PC-9 (cell line): ENCODE measurements at regions not wholly inside any gene's neighbourhood (a gene's known extent, or its start where the extent isn't known, plus 50 kb on each side); places are given as distances from the start of the nearest gene placed in this dataset.
A peak's percentile ranks its signal among the peaks of the same experiment; 100 is the strongest.

Experiments
- BruUV-seq: library from RNA; stranded (reverse); fragments of 400-500 nt; replicated peaks from 2 replicates; lab custom pipeline; 2021; lab: Mats Ljungman, UMichigan
- CTCF ChIA-PET: fragments of 300-600 bp; sonication (Branson Sonifier 250); formaldehyde crosslinking; loops from one replicate; lab custom pipeline; 2022; ENCODE audit warnings: antibody characterized with exemption; lab: Charles Lee
- POLR2A ChIA-PET: fragments of 300-600 bp; sonication (Branson Sonifier 250); formaldehyde crosslinking; loops from one replicate; lab custom pipeline; 2022; ENCODE audit warnings: antibody characterized with exemption; ENCODE audit not compliant: unreplicated experiment; lab: Charles Lee
- DNase-seq, 2 experiments: peaks; one replicate each; pipeline versions ENCODE4 v3.0.0 to v3.0.0-alpha.2; 2015 to 2022; ENCODE audit warnings: mixed read lengths in 1 of 2
- H2AFZ ChIP-seq: fragments of 200-600 bp; sonication (generic); 2 replicates; pipeline ENCODE4 v1.8.1; 2017; ENCODE audit warnings: antibody characterized with exemption
- H3F3A ChIP-seq: fragments of 200-600 bp; sonication (generic); 2 replicates; pipeline ENCODE4 v1.8.1; 2017; ENCODE audit warnings: antibody characterized with exemption, mild to moderate bottlenecking, low read depth; ENCODE audit not compliant: insufficient read depth
- H3K27ac ChIP-seq: fragments of 200-600 bp; sonication (generic); 2 replicates; pipeline ENCODE4 v1.6.1; 2016; ENCODE audit warnings: mixed run types
- H3K27me3 ChIP-seq: fragments of 200-600 bp; sonication (generic); 2 replicates; pipeline ENCODE4 v1.6.1; 2016; ENCODE audit warnings: low read depth, mixed run types; ENCODE audit not compliant: insufficient read depth
- H3K36me3 ChIP-seq: fragments of 200-600 bp; sonication (generic); 2 replicates; pipeline ENCODE4 v1.6.1; 2016; ENCODE audit warnings: low read depth, mixed run types
- H3K4me1 ChIP-seq: fragments of 200-600 bp; sonication (generic); replicated peaks from 2 replicates; pipeline ENCODE4 v1.6.1; 2016; ENCODE audit warnings: mixed run types; ENCODE audit not compliant: insufficient read depth
- H3K4me2 ChIP-seq: fragments of 200-600 bp; sonication (generic); 2 replicates; pipeline ENCODE4 v1.6.1; 2017; ENCODE audit warnings: mixed run types
- H3K4me3 ChIP-seq: fragments of 200-600 bp; sonication (generic); 2 replicates; pipeline ENCODE4 v1.6.1; 2016; ENCODE audit warnings: mixed run types
- H3K79me2 ChIP-seq: fragments of 200-600 bp; sonication (generic); 2 replicates; pipeline ENCODE4 v1.6.1; 2017; ENCODE audit warnings: low read depth, mixed run types
- H3K9me2 ChIP-seq: fragments of 200-600 bp; sonication (generic); 2 replicates; pipeline ENCODE4 v1.8.1; 2017; ENCODE audit warnings: mild to moderate bottlenecking; ENCODE audit not compliant: insufficient read depth
- H3K9me3 ChIP-seq: fragments of 200-600 bp; sonication (generic); 2 replicates; pipeline ENCODE4 v1.8.1; 2016; ENCODE audit warnings: low read depth; ENCODE audit not compliant: insufficient read depth
- H4K20me1 ChIP-seq: fragments of 200-600 bp; sonication (generic); 2 replicates; pipeline ENCODE4 v1.8.1; 2017; ENCODE audit not compliant: insufficient read depth
- CTCF ChIP-seq: fragments of 200-600 bp; sonication (generic); conservative IDR thresholded peaks from 2 replicates; pipeline ENCODE4 v1.6.1; 2017; ENCODE audit warnings: mixed run types, antibody characterized with exemption, mild to moderate bottlenecking, moderate library complexity
- EZH2 ChIP-seq: fragments of 200-600 bp; sonication (generic); IDR thresholded peaks from 2 replicates; pipeline ENCODE4 v1.8.0; 2017; ENCODE audit warnings: antibody characterized with exemption, low read depth
- intact Hi-C: fragments of 100-400 bp; cut with micrococcal nuclease; formaldehyde crosslinking; loops from one replicate; pipeline ENCODE4 v1.10.0; 2022; ENCODE audit not compliant: unreplicated experiment

GRCh38 chr9:26263478-26263877 is 585.2 kb upstream of the TUSC1 start:
- H3K9me2 ChIP-seq = no peaks in the 10 kb centered on the region
- ChIA-PET CTCF (no interaction called here), POLR2A (no interaction called here)
- intact Hi-C loops = loop anchor here (10.0 kb wide), 1 partner anchor 49 kb away; no protein-coding TSS in a partner anchor
- TF ChIP-seq CTCF (no peak), EZH2 (no peak)
- peak overlapping the region; percentile 91 for H3K27ac ChIP-seq
- H3K4me2 ChIP-seq = no peak overlapping the region
- H3K79me2 ChIP-seq = no peaks in the 10 kb centered on the region
- H3K4me3 ChIP-seq = no peak overlapping the region
- DNase-seq = no peak
- H3K9me3 ChIP-seq = peaks cover 11% of the 10 kb centered on the region; the same call in 1 of the 2 replicates
- peaks cover 52% of the 10 kb centered on the region for H3F3A ChIP-seq
- H2AFZ ChIP-seq = no peak overlapping the region
- BruUV-seq = no TSS peak
- no peaks in the 10 kb centered on the region for H3K36me3 ChIP-seq
- H3K4me1 ChIP-seq = peaks cover 81% of the 10 kb centered on the region
- H4K20me1 ChIP-seq = no peaks in the 10 kb centered on the region
- H3K27me3 ChIP-seq = no peaks in the 10 kb centered on the region

- H2AFZ ChIP-seq = no peak overlapping the region
- peak overlapping the region; percentile 91 for H3K27ac ChIP-seq
- CTCF ChIA-PET = no interaction called here
- BruUV-seq = no TSS peak
- no peaks in the 10 kb centered on the region for H3K79me2 ChIP-seq
- H3K9me3 ChIP-seq = peaks cover 10% of the 10 kb centered on the region; the same call in 1 of the 2 replicates
- TF ChIP-seq EZH2 (no peak), CTCF (no peak)
- POLR2A ChIA-PET = interaction anchor here (0.6 kb wide), 1 partner anchor 1262 kb away, joined by 3 read pairs; the partner anchor contains the start of gene IFNK
- H3F3A ChIP-seq = peaks cover 52% of the 10 kb centered on the region
- H3K36me3 ChIP-seq = no peaks in the 10 kb centered on the region
- peaks cover 81% of the 10 kb centered on the region for H3K4me1 ChIP-seq
- intact Hi-C loops = loop anchor here (10.0 kb wide), 1 partner anchor 48 kb away; no protein-coding TSS in a partner anchor
- H4K20me1 ChIP-seq = no peaks in the 10 kb centered on the region
- DNase-seq = no peak
- no peaks in the 10 kb centered on the region for H3K27me3 ChIP-seq
- H3K4me3 ChIP-seq = no peak overlapping the region
- no peaks in the 10 kb centered on the region for H3K9me2 ChIP-seq
- peak overlapping the region; percentile 72; the same call in 1 of the 2 replicates for H3K4me2 ChIP-seq
Observed at GRCh38 chr9:26262421-26263107, 584.3 kb upstream of the TUSC1 start.

GRCh38 chr9:26261503-26262330 is 583.5 kb upstream of the TUSC1 start:
- H3K36me3 ChIP-seq = no peaks in the 10 kb centered on the region
- peaks cover 81% of the 10 kb centered on the region for H3K4me1 ChIP-seq
- peak overlapping the region; percentile 72 for H3K4me2 ChIP-seq
- H3K27me3 ChIP-seq = no peaks in the 10 kb centered on the region
- TSS peak; percentile 64 for BruUV-seq
- ChIA-PET CTCF (no interaction called here), POLR2A (interaction anchor here (0.6 kb wide), 1 partner anchor 1262 kb away, joined by 3 read pairs; the partner anchor contains the start of gene IFNK)
- H3K27ac ChIP-seq = peak overlapping the region; percentile 91
- peaks cover 52% of the 10 kb centered on the region for H3F3A ChIP-seq
- no peaks in the 10 kb centered on the region for H3K79me2 ChIP-seq
- H3K4me3 ChIP-seq = peak overlapping the region; percentile 21; the same call in 1 of the 2 replicates
- no peaks in the 10 kb centered on the region for H4K20me1 ChIP-seq
- TF ChIP-seq EZH2 (no peak), CTCF (no peak)
- H3K9me3 ChIP-seq = peaks cover 8% of the 10 kb centered on the region; the same call in 1 of the 2 replicates
- H2AFZ ChIP-seq = no peak overlapping the region
- no peaks in the 10 kb centered on the region for H3K9me2 ChIP-seq
- DNase-seq = peak; percentile 27 to 89
- intact Hi-C loops = loop anchor here (2.0 to 10.0 kb wide), 2 partner anchors 47 to 65 kb away; no protein-coding TSS in a partner anchor
